HEK293 (cell line): ENCODE measurements at regions not wholly inside any gene's neighbourhood (a gene's known extent, or its start where the extent isn't known, plus 50 kb on each side); places are given as distances from the start of the nearest gene placed in this dataset.

Experiments used
- CTCF ChIA-PET: fragments of 350-600 bp; formaldehyde crosslinking; extraction: SDS; loops from one replicate; lab custom pipeline; 2021; ENCODE audit warnings: antibody characterized with exemption; lab: Yijun Ruan, JAX
- POLR2A ChIA-PET: fragments of 300-600 bp; formaldehyde crosslinking; extraction: SDS; loops from one replicate; lab custom pipeline; 2020; ENCODE audit warnings: antibody characterized with exemption, inconsistent platforms; lab: Yijun Ruan, JAX
- H3K27ac ChIP-seq: fragments of 200-500 bp; sonication (Bioruptor generic); 2 replicates; pipeline ENCODE4 v1.5.1; 2014; ENCODE audit warnings: low read depth, low read length, control low read depth, inconsistent platforms; ENCODE audit errors: extremely low read depth
- H3K36me3 ChIP-seq, 2 experiments: fragments of 200-500 bp in 1 of 2; sonication (Bioruptor generic) in 1 of 2; 1 replicate in 1 of 2; 2 replicates in 1 of 2; pipeline ENCODE4 v1.5.1; 2014 to 2017; ENCODE audit warnings: inconsistent platforms in 2 of 2, low read length in 2 of 2; ENCODE audit not compliant: control insufficient read depth in 2 of 2, insufficient read depth in 1 of 2
- H3K4me1 ChIP-seq: fragments of 200-500 bp; sonication (Bioruptor generic); 2 replicates; pipeline ENCODE4 v1.5.1; 2014; ENCODE audit warnings: mild to moderate bottlenecking, low read length, inconsistent platforms; ENCODE audit not compliant: control insufficient read depth, insufficient read depth
- H3K4me3 ChIP-seq: 2 replicates; pipeline ENCODE4 v1.5.1; 2011; ENCODE audit warnings: low read depth, mild to moderate bottlenecking, control low read depth, low read length, moderate library complexity
- H3K9me3 ChIP-seq: fragments of 200-500 bp; sonication (Bioruptor generic); 2 replicates; pipeline ENCODE4 v1.5.1; 2014; ENCODE audit warnings: low read depth, low read length, inconsistent platforms; ENCODE audit not compliant: control insufficient read depth, insufficient read depth
- EGR2 ChIP-seq: fragments of 450-650 bp; formaldehyde crosslinking; IDR thresholded peaks from 2 replicates; pipeline ENCODE4 v1.5.1; 2016; ENCODE audit warnings: low read depth, missing biosample characterization, missing genetic modification characterization
- HOXD13 ChIP-seq: sonication (generic); formaldehyde crosslinking; IDR thresholded peaks from 2 replicates; pipeline ENCODE4 v1.8.0; 2022; ENCODE audit warnings: missing genetic modification reagents, borderline replicate concordance
- KLF7 ChIP-seq: fragments of 450-650 bp; formaldehyde crosslinking; IDR thresholded peaks from 2 replicates; pipeline ENCODE4 v1.5.1; 2016; ENCODE audit warnings: missing biosample characterization, missing genetic modification characterization, borderline replicate concordance
- ZBTB21 ChIP-seq: fragments of 450-650 bp; formaldehyde crosslinking; IDR thresholded peaks from 2 replicates; pipeline ENCODE4 v1.5.1; 2017; ENCODE audit warnings: missing biosample characterization, missing genetic modification characterization
- ZBTB48 ChIP-seq: fragments of 450-650 bp; formaldehyde crosslinking; IDR thresholded peaks from 2 replicates; pipeline ENCODE4 v1.5.1; 2016; ENCODE audit warnings: missing biosample characterization, missing genetic modification characterization
- ZFP3 ChIP-seq: fragments of 450-650 bp; formaldehyde crosslinking; IDR thresholded peaks from 2 replicates; pipeline ENCODE4 v1.5.1; 2016; ENCODE audit warnings: low read depth, missing biosample characterization, missing genetic modification characterization
- ZNF112 ChIP-seq: fragments of 450-650 bp; formaldehyde crosslinking; IDR thresholded peaks from 2 replicates; pipeline ENCODE4 v1.5.0; 2017; ENCODE audit warnings: missing biosample characterization, missing genetic modification characterization
- ZNF16 ChIP-seq: fragments of 450-650 bp; formaldehyde crosslinking; IDR thresholded peaks from 2 replicates; pipeline ENCODE4 v1.5.1; 2016; ENCODE audit warnings: low read depth, missing biosample characterization, missing genetic modification characterization
- ZNF239 ChIP-seq: fragments of 450-650 bp; formaldehyde crosslinking; IDR thresholded peaks from 2 replicates; pipeline ENCODE4 v1.5.1; 2016; ENCODE audit warnings: missing biosample characterization, missing genetic modification characterization
- ZNF248 ChIP-seq: fragments of 450-650 bp; formaldehyde crosslinking; IDR thresholded peaks from 2 replicates; pipeline ENCODE4 v1.5.1; 2017; ENCODE audit warnings: missing biosample characterization, missing genetic modification characterization
- ZNF311 ChIP-seq: fragments of 450-650 bp; formaldehyde crosslinking; IDR thresholded peaks from 2 replicates; pipeline ENCODE4 v1.5.1; 2017; ENCODE audit warnings: missing biosample characterization, missing genetic modification characterization, borderline replicate concordance
- ZNF354C ChIP-seq: fragments of 450-650 bp; formaldehyde crosslinking; IDR thresholded peaks from 2 replicates; pipeline ENCODE4 v1.5.1; 2016; ENCODE audit warnings: missing biosample characterization, missing genetic modification characterization, low read depth, borderline replicate concordance
- ZNF37A ChIP-seq: fragments of 450-650 bp; IDR thresholded peaks from 2 replicates; pipeline ENCODE4 v1.5.1; 2018; ENCODE audit warnings: missing biosample characterization, missing genetic modification characterization
- ZNF48 ChIP-seq: fragments of 450-650 bp; formaldehyde crosslinking; IDR thresholded peaks from 2 replicates; pipeline ENCODE4 v1.5.1; 2016; ENCODE audit warnings: missing biosample characterization, missing genetic modification characterization
- ZNF514 ChIP-seq: fragments of 450-650 bp; formaldehyde crosslinking; IDR thresholded peaks from 2 replicates; pipeline ENCODE4 v1.5.1; 2016; ENCODE audit warnings: missing biosample characterization, missing genetic modification characterization
- ZNF530 ChIP-seq: fragments of 450-650 bp; formaldehyde crosslinking; IDR thresholded peaks from 2 replicates; pipeline ENCODE4 v1.5.1; 2016; ENCODE audit warnings: low read depth, missing biosample characterization, missing genetic modification characterization
- ZNF585B ChIP-seq: fragments of 450-650 bp; formaldehyde crosslinking; IDR thresholded peaks from 2 replicates; pipeline ENCODE4 v1.5.1; 2016; ENCODE audit warnings: missing biosample characterization, missing genetic modification characterization
- ZNF629 ChIP-seq: fragments of 450-650 bp; formaldehyde crosslinking; IDR thresholded peaks from 2 replicates; pipeline ENCODE4 v1.5.1; 2017; ENCODE audit warnings: missing biosample characterization, missing genetic modification characterization
- ZNF701 ChIP-seq: fragments of 450-650 bp; formaldehyde crosslinking; IDR thresholded peaks from 2 replicates; pipeline ENCODE4 v1.5.1; 2016; ENCODE audit warnings: missing biosample characterization, missing genetic modification characterization
- ZNF747 ChIP-seq: fragments of 450-650 bp; formaldehyde crosslinking; IDR thresholded peaks from 2 replicates; pipeline ENCODE4 v1.5.1; 2016; ENCODE audit warnings: missing biosample characterization, missing genetic modification characterization
- ZNF830 ChIP-seq: fragments of 450-650 bp; IDR thresholded peaks from 2 replicates; pipeline ENCODE4 v1.5.0; 2018; ENCODE audit warnings: missing biosample characterization, missing genetic modification characterization, low read depth, mild to moderate bottlenecking, moderate library complexity
- TF ChIP-seq, protein P1 (sequence below): fragments of 450-650 bp; formaldehyde crosslinking; IDR thresholded peaks from 2 replicates; pipeline ENCODE4; 2016; ENCODE audit warnings: missing biosample characterization, missing genetic modification characterization
- TF ChIP-seq, protein P2 (sequence below): fragments of 450-650 bp; IDR thresholded peaks from 2 replicates; pipeline ENCODE4 v1.5.1; 2018; ENCODE audit warnings: missing biosample characterization, missing genetic modification characterization
- TF ChIP-seq, protein P3 (sequence below): fragments of 450-650 bp; formaldehyde crosslinking; IDR thresholded peaks from 2 replicates; pipeline ENCODE4 v1.5.1; 2016; ENCODE audit warnings: missing biosample characterization, missing genetic modification characterization
- TF ChIP-seq, protein P4 (sequence below): fragments of 450-650 bp; formaldehyde crosslinking; IDR thresholded peaks from 2 replicates; pipeline ENCODE4 v1.5.1; 2017; ENCODE audit warnings: missing biosample characterization, missing genetic modification characterization
- TF ChIP-seq, protein P5 (sequence below): fragments of 450-650 bp; formaldehyde crosslinking; IDR thresholded peaks from 2 replicates; pipeline ENCODE4 v1.5.0; 2017; ENCODE audit warnings: missing biosample characterization, missing genetic modification characterization, borderline replicate concordance

DNA sequence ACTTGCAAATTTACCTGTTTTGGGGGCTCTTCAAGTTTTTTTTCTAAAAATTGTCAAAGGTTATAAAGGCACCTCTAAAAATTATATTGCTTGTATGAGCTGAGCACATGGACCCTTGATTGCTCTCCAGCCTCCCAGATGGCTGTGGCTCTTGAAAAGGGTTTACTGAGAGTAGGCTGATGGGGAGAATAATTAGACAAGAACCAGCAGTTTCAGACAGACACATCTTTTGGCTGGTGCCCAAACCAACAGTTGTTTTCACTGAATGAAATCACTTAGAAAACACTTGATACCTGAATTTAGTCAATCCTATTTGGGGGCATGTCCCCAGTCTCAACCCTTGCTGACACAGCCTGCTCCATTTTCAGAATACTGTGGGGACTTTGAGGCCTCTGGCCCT is 217.6 kb downstream of the KBTBD8 start:
- CTCF ChIA-PET, result no interaction called here
- no peak overlapping the region for H3K4me3 ChIP-seq
- no peak overlapping the region for H3K27ac ChIP-seq
- H3K9me3 ChIP-seq, result no peaks in the 10 kb centered on the region
- POLR2A ChIA-PET, result no interaction called here
- H3K36me3 ChIP-seq, result no peaks in the 10 kb centered on the region
- TF ChIP-seq ZNF48 (tag by site-specific recombination), result no peak
- TF ChIP-seq ZNF514 (tag by site-specific recombination), result no peak
- TF ChIP-seq, all 188 proteins: peak for 0
- no peaks in the 10 kb centered on the region for H3K4me1 ChIP-seq

DNA sequence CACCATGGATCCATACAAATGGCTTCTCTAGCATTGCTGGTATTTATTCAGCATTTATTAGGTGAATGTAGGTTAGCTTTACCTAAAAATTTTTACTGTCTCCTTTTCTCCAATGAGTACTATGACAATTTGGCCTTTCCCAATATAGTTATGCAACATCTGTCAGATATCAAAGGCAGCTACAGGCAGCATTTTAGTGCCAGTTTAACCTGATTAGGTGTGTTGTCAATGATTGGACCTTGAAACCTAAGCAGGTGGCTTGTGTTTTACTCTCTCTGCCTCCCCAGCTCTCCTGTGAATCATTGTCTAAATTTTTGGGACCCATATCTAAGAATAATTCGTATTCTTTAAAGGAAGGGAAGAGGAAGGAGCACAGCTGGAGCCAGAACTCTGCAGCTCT is 228.9 kb downstream of the KBTBD8 start:
- CTCF ChIA-PET, result interaction anchor here (0.6 kb wide), 1 partner anchor 80 kb away, joined by 4 read pairs; no protein-coding TSS in a partner anchor

DNA sequence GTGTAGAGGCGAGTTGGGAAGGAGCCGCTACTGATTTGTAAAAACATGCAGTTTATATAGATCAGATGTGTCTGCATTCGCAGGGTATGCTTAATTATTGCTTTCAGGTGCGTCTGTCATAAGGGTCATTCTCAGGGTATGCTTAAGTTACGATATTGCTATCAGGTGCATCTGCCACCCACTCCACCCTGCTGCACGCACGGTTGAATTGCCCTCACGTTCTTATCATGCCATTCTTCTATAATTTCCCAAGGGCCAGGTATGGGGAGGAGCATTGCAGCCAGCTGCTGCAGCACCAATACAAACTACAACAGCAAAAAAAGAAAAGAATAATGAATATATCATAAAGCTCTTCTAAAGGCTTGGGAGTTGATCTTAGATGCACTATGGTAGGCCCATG is 230.0 kb downstream of the KBTBD8 start:
- no peak overlapping the region for H3K4me3 ChIP-seq
- CTCF ChIA-PET, result no interaction called here
- TF ChIP-seq ZNF354C (tag by site-specific recombination) (no peak), ZNF629 (no peak), ZNF701 (tag by site-specific recombination) (no peak), ZNF585B (tag by site-specific recombination) (no peak), ZNF112 (tag by site-specific recombination) (no peak), KLF7 (tag by site-specific recombination) (no peak), EGR2 (tag by site-specific recombination) (no peak), ZBTB48 (tag by site-specific recombination) (no peak), ZNF830 (tag by site-specific recombination) (no peak)
- TF ChIP-seq, protein P1, sequence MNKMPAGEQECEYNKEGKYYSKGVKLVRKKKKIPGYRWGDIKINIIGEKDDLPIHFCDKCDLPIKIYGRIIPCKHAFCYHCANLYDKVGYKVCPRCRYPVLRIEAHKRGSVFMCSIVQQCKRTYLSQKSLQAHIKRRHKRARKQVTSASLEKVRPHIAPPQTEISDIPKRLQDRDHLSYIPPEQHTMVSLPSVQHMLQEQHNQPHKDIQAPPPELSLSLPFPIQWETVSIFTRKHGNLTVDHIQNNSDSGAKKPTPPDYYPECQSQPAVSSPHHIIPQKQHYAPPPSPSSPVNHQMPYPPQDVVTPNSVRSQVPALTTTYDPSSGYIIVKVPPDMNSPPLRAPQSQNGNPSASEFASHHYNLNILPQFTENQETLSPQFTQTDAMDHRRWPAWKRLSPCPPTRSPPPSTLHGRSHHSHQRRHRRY (tag by site-specific recombination), result no peak

More for the DNA sequence above, 228.9 kb downstream of the KBTBD8 start:
- Histone ChIP-seq H3K27ac (no peak overlapping the region), H3K4me1 (no peaks in the 10 kb centered on the region), H3K36me3 (no peaks in the 10 kb centered on the region), H3K9me3 (no peaks in the 10 kb centered on the region), H3K4me3 (no peak overlapping the region)
- TF ChIP-seq ZBTB21 (tag by site-specific recombination) (no peak), ZNF16 (tag by site-specific recombination) (no peak), ZNF239 (tag by site-specific recombination) (no peak), ZFP3 (tag by site-specific recombination) (no peak), ZNF530 (tag by site-specific recombination) (no peak), ZNF37A (no peak), ZNF311 (tag by site-specific recombination) (no peak), ZNF248 (tag by site-specific recombination) (no peak), HOXD13 (CRISPR knock-in tag) (no peak), ZNF747 (no peak)
- TF ChIP-seq, protein P2, sequence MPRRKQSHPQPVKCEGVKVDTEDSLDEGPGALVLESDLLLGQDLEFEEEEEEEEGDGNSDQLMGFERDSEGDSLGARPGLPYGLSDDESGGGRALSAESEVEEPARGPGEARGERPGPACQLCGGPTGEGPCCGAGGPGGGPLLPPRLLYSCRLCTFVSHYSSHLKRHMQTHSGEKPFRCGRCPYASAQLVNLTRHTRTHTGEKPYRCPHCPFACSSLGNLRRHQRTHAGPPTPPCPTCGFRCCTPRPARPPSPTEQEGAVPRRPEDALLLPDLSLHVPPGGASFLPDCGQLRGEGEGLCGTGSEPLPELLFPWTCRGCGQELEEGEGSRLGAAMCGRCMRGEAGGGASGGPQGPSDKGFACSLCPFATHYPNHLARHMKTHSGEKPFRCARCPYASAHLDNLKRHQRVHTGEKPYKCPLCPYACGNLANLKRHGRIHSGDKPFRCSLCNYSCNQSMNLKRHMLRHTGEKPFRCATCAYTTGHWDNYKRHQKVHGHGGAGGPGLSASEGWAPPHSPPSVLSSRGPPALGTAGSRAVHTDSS, result no peak
- TF ChIP-seq, protein P3, sequence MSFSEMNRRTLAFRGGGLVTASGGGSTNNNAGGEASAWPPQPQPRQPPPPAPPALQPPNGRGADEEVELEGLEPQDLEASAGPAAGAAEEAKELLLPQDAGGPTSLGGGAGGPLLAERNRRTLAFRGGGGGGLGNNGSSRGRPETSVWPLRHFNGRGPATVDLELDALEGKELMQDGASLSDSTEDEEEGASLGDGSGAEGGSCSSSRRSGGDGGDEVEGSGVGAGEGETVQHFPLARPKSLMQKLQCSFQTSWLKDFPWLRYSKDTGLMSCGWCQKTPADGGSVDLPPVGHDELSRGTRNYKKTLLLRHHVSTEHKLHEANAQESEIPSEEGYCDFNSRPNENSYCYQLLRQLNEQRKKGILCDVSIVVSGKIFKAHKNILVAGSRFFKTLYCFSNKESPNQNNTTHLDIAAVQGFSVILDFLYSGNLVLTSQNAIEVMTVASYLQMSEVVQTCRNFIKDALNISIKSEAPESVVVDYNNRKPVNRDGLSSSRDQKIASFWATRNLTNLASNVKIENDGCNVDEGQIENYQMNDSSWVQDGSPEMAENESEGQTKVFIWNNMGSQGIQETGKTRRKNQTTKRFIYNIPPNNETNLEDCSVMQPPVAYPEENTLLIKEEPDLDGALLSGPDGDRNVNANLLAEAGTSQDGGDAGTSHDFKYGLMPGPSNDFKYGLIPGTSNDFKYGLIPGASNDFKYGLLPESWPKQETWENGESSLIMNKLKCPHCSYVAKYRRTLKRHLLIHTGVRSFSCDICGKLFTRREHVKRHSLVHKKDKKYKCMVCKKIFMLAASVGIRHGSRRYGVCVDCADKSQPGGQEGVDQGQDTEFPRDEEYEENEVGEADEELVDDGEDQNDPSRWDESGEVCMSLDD (tag by site-specific recombination), result no peak
- TF ChIP-seq, protein P4, sequence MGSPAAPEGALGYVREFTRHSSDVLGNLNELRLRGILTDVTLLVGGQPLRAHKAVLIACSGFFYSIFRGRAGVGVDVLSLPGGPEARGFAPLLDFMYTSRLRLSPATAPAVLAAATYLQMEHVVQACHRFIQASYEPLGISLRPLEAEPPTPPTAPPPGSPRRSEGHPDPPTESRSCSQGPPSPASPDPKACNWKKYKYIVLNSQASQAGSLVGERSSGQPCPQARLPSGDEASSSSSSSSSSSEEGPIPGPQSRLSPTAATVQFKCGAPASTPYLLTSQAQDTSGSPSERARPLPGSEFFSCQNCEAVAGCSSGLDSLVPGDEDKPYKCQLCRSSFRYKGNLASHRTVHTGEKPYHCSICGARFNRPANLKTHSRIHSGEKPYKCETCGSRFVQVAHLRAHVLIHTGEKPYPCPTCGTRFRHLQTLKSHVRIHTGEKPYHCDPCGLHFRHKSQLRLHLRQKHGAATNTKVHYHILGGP (tag by site-specific recombination), result no peak
- TF ChIP-seq, protein P5, sequence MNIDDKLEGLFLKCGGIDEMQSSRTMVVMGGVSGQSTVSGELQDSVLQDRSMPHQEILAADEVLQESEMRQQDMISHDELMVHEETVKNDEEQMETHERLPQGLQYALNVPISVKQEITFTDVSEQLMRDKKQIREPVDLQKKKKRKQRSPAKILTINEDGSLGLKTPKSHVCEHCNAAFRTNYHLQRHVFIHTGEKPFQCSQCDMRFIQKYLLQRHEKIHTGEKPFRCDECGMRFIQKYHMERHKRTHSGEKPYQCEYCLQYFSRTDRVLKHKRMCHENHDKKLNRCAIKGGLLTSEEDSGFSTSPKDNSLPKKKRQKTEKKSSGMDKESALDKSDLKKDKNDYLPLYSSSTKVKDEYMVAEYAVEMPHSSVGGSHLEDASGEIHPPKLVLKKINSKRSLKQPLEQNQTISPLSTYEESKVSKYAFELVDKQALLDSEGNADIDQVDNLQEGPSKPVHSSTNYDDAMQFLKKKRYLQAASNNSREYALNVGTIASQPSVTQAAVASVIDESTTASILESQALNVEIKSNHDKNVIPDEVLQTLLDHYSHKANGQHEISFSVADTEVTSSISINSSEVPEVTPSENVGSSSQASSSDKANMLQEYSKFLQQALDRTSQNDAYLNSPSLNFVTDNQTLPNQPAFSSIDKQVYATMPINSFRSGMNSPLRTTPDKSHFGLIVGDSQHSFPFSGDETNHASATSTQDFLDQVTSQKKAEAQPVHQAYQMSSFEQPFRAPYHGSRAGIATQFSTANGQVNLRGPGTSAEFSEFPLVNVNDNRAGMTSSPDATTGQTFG, result no peak
- POLR2A ChIA-PET, result interaction anchor here (0.6 kb wide), 1 partner anchor 229 kb away, joined by 3 read pairs; the partner anchor contains the start of gene KBTBD8

More for the DNA sequence above, 230.0 kb downstream of the KBTBD8 start:
- Histone ChIP-seq H3K9me3 (no peaks in the 10 kb centered on the region), H3K4me1 (no peaks in the 10 kb centered on the region), H3K27ac (no peak overlapping the region), H3K36me3 (no peaks in the 10 kb centered on the region)
- POLR2A ChIA-PET, result no interaction called here
